HEK293 (cell line): ENCODE measurements at regions not wholly inside any gene's neighbourhood (a gene's known extent, or its start where the extent isn't known, plus 50 kb on each side); places are given as distances from the start of the nearest gene placed in this dataset.

ENCODE experiments used
- CTCF ChIA-PET: fragments of 350-600 bp; formaldehyde crosslinking; extraction: SDS; loops from one replicate; lab custom pipeline; 2021; ENCODE audit warnings: antibody characterized with exemption; lab: Yijun Ruan, JAX
- POLR2A ChIA-PET: fragments of 300-600 bp; formaldehyde crosslinking; extraction: SDS; loops from one replicate; lab custom pipeline; 2020; ENCODE audit warnings: antibody characterized with exemption, inconsistent platforms; lab: Yijun Ruan, JAX
- H3K27ac ChIP-seq: fragments of 200-500 bp; sonication (Bioruptor generic); 2 replicates; pipeline ENCODE4 v1.5.1; 2014; ENCODE audit warnings: low read depth, low read length, control low read depth, inconsistent platforms; ENCODE audit errors: extremely low read depth
- H3K36me3 ChIP-seq, 2 experiments: fragments of 200-500 bp in 1 of 2; sonication (Bioruptor generic) in 1 of 2; 1 replicate in 1 of 2; 2 replicates in 1 of 2; pipeline ENCODE4 v1.5.1; 2014 to 2017; ENCODE audit warnings: inconsistent platforms in 2 of 2, low read length in 2 of 2; ENCODE audit not compliant: control insufficient read depth in 2 of 2, insufficient read depth in 1 of 2
- H3K4me1 ChIP-seq: fragments of 200-500 bp; sonication (Bioruptor generic); 2 replicates; pipeline ENCODE4 v1.5.1; 2014; ENCODE audit warnings: mild to moderate bottlenecking, low read length, inconsistent platforms; ENCODE audit not compliant: control insufficient read depth, insufficient read depth
- H3K4me3 ChIP-seq: 2 replicates; pipeline ENCODE4 v1.5.1; 2011; ENCODE audit warnings: low read depth, mild to moderate bottlenecking, control low read depth, low read length, moderate library complexity
- H3K9me3 ChIP-seq: fragments of 200-500 bp; sonication (Bioruptor generic); 2 replicates; pipeline ENCODE4 v1.5.1; 2014; ENCODE audit warnings: low read depth, low read length, inconsistent platforms; ENCODE audit not compliant: control insufficient read depth, insufficient read depth
- FEZF1 ChIP-seq: fragments of 450-650 bp; formaldehyde crosslinking; IDR thresholded peaks from 2 replicates; pipeline ENCODE4 v1.5.1; 2016; ENCODE audit warnings: missing biosample characterization, missing genetic modification characterization
- GLI2 ChIP-seq: fragments of 450-650 bp; formaldehyde crosslinking; IDR thresholded peaks from 2 replicates; pipeline ENCODE4; 2017; ENCODE audit warnings: missing biosample characterization, missing genetic modification characterization, low read depth, borderline replicate concordance
- OSR2 ChIP-seq: fragments of 450-650 bp; formaldehyde crosslinking; IDR thresholded peaks from 2 replicates; pipeline ENCODE4 v1.5.1; 2016; ENCODE audit warnings: missing biosample characterization, missing genetic modification characterization
- SETDB1 ChIP-seq: IDR thresholded peaks from one replicate; pipeline ENCODE4 v1.6.1; 2017; ENCODE audit warnings: mild to moderate bottlenecking, low read length, moderate library complexity, mixed read lengths; ENCODE audit not compliant: insufficient read length
- ZBTB48 ChIP-seq: fragments of 450-650 bp; formaldehyde crosslinking; IDR thresholded peaks from 2 replicates; pipeline ENCODE4 v1.5.1; 2016; ENCODE audit warnings: missing biosample characterization, missing genetic modification characterization
- ZBTB6 ChIP-seq: fragments of 450-650 bp; formaldehyde crosslinking; IDR thresholded peaks from 2 replicates; pipeline ENCODE4 v1.5.1; 2017; ENCODE audit warnings: missing biosample characterization, missing genetic modification characterization
- ZFHX2 ChIP-seq: fragments of 450-650 bp; formaldehyde crosslinking; conservative IDR thresholded peaks from 2 replicates; pipeline ENCODE4 v1.5.1; 2016; ENCODE audit warnings: missing biosample characterization, missing genetic modification characterization
- ZFP41 ChIP-seq: fragments of 450-650 bp; formaldehyde crosslinking; IDR thresholded peaks from 2 replicates; pipeline ENCODE4 v1.5.1; 2016; ENCODE audit warnings: missing biosample characterization, missing genetic modification characterization, borderline replicate concordance
- ZNF132 ChIP-seq: fragments of 450-650 bp; formaldehyde crosslinking; IDR thresholded peaks from 2 replicates; pipeline ENCODE4 v1.5.1; 2017; ENCODE audit warnings: missing biosample characterization, missing genetic modification characterization, borderline replicate concordance
- ZNF16 ChIP-seq: fragments of 450-650 bp; formaldehyde crosslinking; IDR thresholded peaks from 2 replicates; pipeline ENCODE4 v1.5.1; 2016; ENCODE audit warnings: low read depth, missing biosample characterization, missing genetic modification characterization
- ZNF19 ChIP-seq: fragments of 450-650 bp; formaldehyde crosslinking; IDR thresholded peaks from 2 replicates; pipeline ENCODE4; 2016; ENCODE audit warnings: missing biosample characterization, missing genetic modification characterization, low read depth
- ZNF221 ChIP-seq: fragments of 450-650 bp; formaldehyde crosslinking; IDR thresholded peaks from 2 replicates; pipeline ENCODE4 v1.5.1; 2017; ENCODE audit warnings: missing biosample characterization, missing genetic modification characterization, borderline replicate concordance
- ZNF223 ChIP-seq: fragments of 450-650 bp; formaldehyde crosslinking; IDR thresholded peaks from 2 replicates; pipeline ENCODE4 v1.5.1; 2016; ENCODE audit warnings: missing biosample characterization, missing genetic modification characterization
- ZNF26 ChIP-seq: fragments of 450-650 bp; formaldehyde crosslinking; IDR thresholded peaks from 2 replicates; pipeline ENCODE4 v1.5.1; 2016; ENCODE audit warnings: missing biosample characterization, missing genetic modification characterization
- ZNF280D ChIP-seq: fragments of 450-650 bp; formaldehyde crosslinking; IDR thresholded peaks from 2 replicates; pipeline ENCODE4 v1.5.1; 2016; ENCODE audit warnings: missing biosample characterization, missing genetic modification characterization
- ZNF37A ChIP-seq: fragments of 450-650 bp; IDR thresholded peaks from 2 replicates; pipeline ENCODE4 v1.5.1; 2018; ENCODE audit warnings: missing biosample characterization, missing genetic modification characterization
- ZNF48 ChIP-seq: fragments of 450-650 bp; formaldehyde crosslinking; IDR thresholded peaks from 2 replicates; pipeline ENCODE4 v1.5.1; 2016; ENCODE audit warnings: missing biosample characterization, missing genetic modification characterization
- ZNF521 ChIP-seq: fragments of 450-650 bp; formaldehyde crosslinking; IDR thresholded peaks from 2 replicates; pipeline ENCODE4 v1.5.1; 2017; ENCODE audit warnings: missing biosample characterization, mild to moderate bottlenecking, missing genetic modification characterization
- ZNF544 ChIP-seq: fragments of 450-650 bp; formaldehyde crosslinking; IDR thresholded peaks from 2 replicates; pipeline ENCODE4 v1.5.0; 2017; ENCODE audit warnings: missing biosample characterization, missing genetic modification characterization
- ZNF585B ChIP-seq: fragments of 450-650 bp; formaldehyde crosslinking; IDR thresholded peaks from 2 replicates; pipeline ENCODE4 v1.5.1; 2016; ENCODE audit warnings: missing biosample characterization, missing genetic modification characterization
- ZNF621 ChIP-seq: fragments of 450-650 bp; formaldehyde crosslinking; IDR thresholded peaks from 2 replicates; pipeline ENCODE4 v1.5.1; 2017; ENCODE audit warnings: missing biosample characterization, missing genetic modification characterization
- ZNF670 ChIP-seq: fragments of 450-650 bp; formaldehyde crosslinking; IDR thresholded peaks from 2 replicates; pipeline ENCODE4 v1.5.1; 2016; ENCODE audit warnings: missing biosample characterization, missing genetic modification characterization, low read depth
- ZNF843 ChIP-seq: fragments of 450-650 bp; formaldehyde crosslinking; IDR thresholded peaks from 2 replicates; pipeline ENCODE4 v1.5.1; 2016; ENCODE audit warnings: missing biosample characterization, missing genetic modification characterization
- ZSCAN4 ChIP-seq: fragments of 450-650 bp; formaldehyde crosslinking; IDR thresholded peaks from 2 replicates; pipeline ENCODE4 v1.5.1; 2017; ENCODE audit warnings: missing biosample characterization, missing genetic modification characterization
- TF ChIP-seq, protein P1 (sequence below): fragments of 450-650 bp; formaldehyde crosslinking; IDR thresholded peaks from 2 replicates; pipeline ENCODE4 v1.5.1; 2017; ENCODE audit warnings: missing biosample characterization, missing genetic modification characterization
- TF ChIP-seq, protein P2 (sequence below): fragments of 450-650 bp; formaldehyde crosslinking; IDR thresholded peaks from 2 replicates; pipeline ENCODE4 v1.5.1; 2016; ENCODE audit warnings: missing biosample characterization, missing genetic modification characterization

DNA sequence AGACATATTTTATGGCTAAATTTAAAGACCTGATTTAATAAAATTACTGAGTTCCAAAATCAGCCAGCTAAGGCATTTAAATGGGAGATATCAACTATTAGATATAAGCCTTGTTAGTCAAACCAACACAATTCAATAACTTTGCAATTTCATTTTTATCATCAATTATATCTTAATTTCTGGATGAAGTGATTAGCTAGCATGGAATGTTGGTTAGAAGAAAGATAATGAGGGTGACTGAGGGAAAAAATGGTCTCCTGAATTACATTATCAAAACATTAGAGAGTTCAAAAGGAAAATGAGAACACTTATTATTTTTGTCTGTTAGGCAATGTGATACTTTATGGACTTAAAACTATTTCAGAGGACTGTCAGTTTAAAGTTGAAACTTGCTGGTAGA lies 525.7 kb downstream of the CDH11 start (continued):
- no peak for TF ChIP-seq ZNF26
- TF ChIP-seq ZBTB48 (tag by site-specific recombination), result no peak
- no peak for TF ChIP-seq OSR2 (tag by site-specific recombination)
- TF ChIP-seq ZBTB6 (tag by site-specific recombination), result no peak
- TF ChIP-seq GLI2 (tag by site-specific recombination), result no peak
- TF ChIP-seq ZNF16 (tag by site-specific recombination), result no peak
- TF ChIP-seq ZNF221 (tag by site-specific recombination), result no peak

- POLR2A ChIA-PET, result no interaction called here
- Histone ChIP-seq H3K27ac (no peak overlapping the region), H3K4me1 (no peaks in the 10 kb centered on the region), H3K9me3 (no peaks in the 10 kb centered on the region), H3K4me3 (no peak overlapping the region), H3K36me3 (no peaks in the 10 kb centered on the region)
- CTCF ChIA-PET, result no interaction called here
- no peak for TF ChIP-seq ZNF48 (tag by site-specific recombination)
- TF ChIP-seq ZNF621 (tag by site-specific recombination), result no peak
- TF ChIP-seq ZNF521, result no peak
- TF ChIP-seq ZNF544 (tag by site-specific recombination), result no peak
- no peak for TF ChIP-seq ZFP41 (tag by site-specific recombination)
- TF ChIP-seq ZNF37A (tag by site-specific recombination), result no peak
- TF ChIP-seq ZNF670 (tag by site-specific recombination), result no peak
- no peak for TF ChIP-seq ZNF280D
- TF ChIP-seq, protein P1, sequence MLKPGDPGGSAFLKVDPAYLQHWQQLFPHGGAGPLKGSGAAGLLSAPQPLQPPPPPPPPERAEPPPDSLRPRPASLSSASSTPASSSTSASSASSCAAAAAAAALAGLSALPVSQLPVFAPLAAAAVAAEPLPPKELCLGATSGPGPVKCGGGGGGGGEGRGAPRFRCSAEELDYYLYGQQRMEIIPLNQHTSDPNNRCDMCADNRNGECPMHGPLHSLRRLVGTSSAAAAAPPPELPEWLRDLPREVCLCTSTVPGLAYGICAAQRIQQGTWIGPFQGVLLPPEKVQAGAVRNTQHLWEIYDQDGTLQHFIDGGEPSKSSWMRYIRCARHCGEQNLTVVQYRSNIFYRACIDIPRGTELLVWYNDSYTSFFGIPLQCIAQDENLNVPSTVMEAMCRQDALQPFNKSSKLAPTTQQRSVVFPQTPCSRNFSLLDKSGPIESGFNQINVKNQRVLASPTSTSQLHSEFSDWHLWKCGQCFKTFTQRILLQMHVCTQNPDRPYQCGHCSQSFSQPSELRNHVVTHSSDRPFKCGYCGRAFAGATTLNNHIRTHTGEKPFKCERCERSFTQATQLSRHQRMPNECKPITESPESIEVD, result no peak
- no peak for TF ChIP-seq ZNF585B
- TF ChIP-seq, protein P2, sequence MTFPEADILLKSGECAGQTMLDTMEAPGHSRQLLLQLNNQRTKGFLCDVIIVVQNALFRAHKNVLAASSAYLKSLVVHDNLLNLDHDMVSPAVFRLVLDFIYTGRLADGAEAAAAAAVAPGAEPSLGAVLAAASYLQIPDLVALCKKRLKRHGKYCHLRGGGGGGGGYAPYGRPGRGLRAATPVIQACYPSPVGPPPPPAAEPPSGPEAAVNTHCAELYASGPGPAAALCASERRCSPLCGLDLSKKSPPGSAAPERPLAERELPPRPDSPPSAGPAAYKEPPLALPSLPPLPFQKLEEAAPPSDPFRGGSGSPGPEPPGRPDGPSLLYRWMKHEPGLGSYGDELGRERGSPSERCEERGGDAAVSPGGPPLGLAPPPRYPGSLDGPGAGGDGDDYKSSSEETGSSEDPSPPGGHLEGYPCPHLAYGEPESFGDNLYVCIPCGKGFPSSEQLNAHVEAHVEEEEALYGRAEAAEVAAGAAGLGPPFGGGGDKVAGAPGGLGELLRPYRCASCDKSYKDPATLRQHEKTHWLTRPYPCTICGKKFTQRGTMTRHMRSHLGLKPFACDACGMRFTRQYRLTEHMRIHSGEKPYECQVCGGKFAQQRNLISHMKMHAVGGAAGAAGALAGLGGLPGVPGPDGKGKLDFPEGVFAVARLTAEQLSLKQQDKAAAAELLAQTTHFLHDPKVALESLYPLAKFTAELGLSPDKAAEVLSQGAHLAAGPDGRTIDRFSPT, result no peak
- no peak for TF ChIP-seq ZFHX2
- TF ChIP-seq SETDB1, result no peak
- no peak for TF ChIP-seq ZSCAN4
- TF ChIP-seq ZNF19, result no peak
- no peak for TF ChIP-seq ZNF223
- TF ChIP-seq ZNF843 (tag by site-specific recombination), result no peak
- no peak for TF ChIP-seq FEZF1
- no peak for TF ChIP-seq ZNF132 (tag by site-specific recombination)
Measured at GRCh38 chr16:64590513-64590912, 531.4 kb downstream of the CDH11 start.
